HepG2 (cell line): ENCODE measurements at regions not wholly inside any gene's neighbourhood (a gene's known extent, or its start where the extent isn't known, plus 50 kb on each side); places are given as distances from the start of the nearest gene placed in this dataset.
A peak's percentile ranks its signal among the peaks of the same experiment; 100 is the strongest.

Source experiments
- ATAC-seq: fragments of 200-7000 bp; cut with Tn5 transposase; 3 replicates; pipeline ENCODE4 v1.9.1; 2020; ENCODE audit warnings: mild to moderate bottlenecking, moderate library complexity
- BruUV-seq: library from RNA; stranded (reverse); fragments of 400-500 nt; replicated peaks from 2 replicates; lab custom pipeline; 2021; lab: Mats Ljungman, UMichigan
- CTCF ChIA-PET: fragments of 300-600 bp; formaldehyde crosslinking; extraction: SDS; loops from one replicate; lab custom pipeline; 2021; ENCODE audit warnings: low total read pairs, inconsistent platforms, low intra/inter-chr PET ratio; lab: Yijun Ruan, JAX
- POLR2A ChIA-PET: fragments of 350-600 bp; sonication (Branson Sonifier 250); formaldehyde crosslinking; loops from one replicate; lab custom pipeline; 2020; ENCODE audit warnings: antibody characterized with exemption, inconsistent platforms; lab: Yijun Ruan, JAX
- DNase-seq: peaks from one replicate; pipeline ENCODE4 v3.0.0-alpha.2; 2015; ENCODE audit warnings: low spot score
- FAIRE-seq: peaks from 3 replicates; lab custom pipeline; 2011; peaks lifted over from hg19 to GRCh38; lab: Jason Lieb, UNC
- H2AFZ ChIP-seq: one replicate; pipeline ENCODE4 v1.6.1; 2011; ENCODE audit warnings: low read length, inconsistent platforms
- H3K27ac ChIP-seq: fragments of 300-600 bp; 3 replicates; pipeline ENCODE4 v1.8.0; 2011; ENCODE audit warnings: mixed run types, mild to moderate bottlenecking, mixed read lengths, low read length, inconsistent platforms; ENCODE audit not compliant: insufficient read depth; ENCODE audit errors: extremely low read length
- H3K27me3 ChIP-seq, 2 experiments: fragments of 200-600 bp in 1 of 2; 2 replicates in 1 of 2; 3 replicates in 1 of 2; pipeline versions ENCODE4 v1.6.0 to v1.8.0; 2011; ENCODE audit warnings: low read length in 2 of 2, mild to moderate bottlenecking in 2 of 2, moderate library complexity in 2 of 2, inconsistent platforms in 1 of 2; ENCODE audit not compliant: insufficient read depth in 2 of 2, control insufficient read depth in 1 of 2
- H3K36me3 ChIP-seq, 2 experiments: fragments of 200-600 bp in 1 of 2; replicated peaks in 1 of 2; 2 replicates in 1 of 2; 3 replicates in 1 of 2; pipeline versions ENCODE4 v1.5.1 to v1.8.0; 2011; ENCODE audit warnings: low read length in 2 of 2, inconsistent platforms in 1 of 2; ENCODE audit not compliant: insufficient read depth in 2 of 2, control insufficient read depth in 1 of 2
- H3K4me1 ChIP-seq: 2 replicates; pipeline ENCODE4 v1.5.1; 2012; ENCODE audit warnings: low read length, inconsistent platforms; ENCODE audit not compliant: insufficient read depth
- H3K4me2 ChIP-seq: 2 replicates; pipeline ENCODE4 v1.6.0; 2011; ENCODE audit warnings: low read depth, low read length, inconsistent platforms
- H3K4me3 ChIP-seq, 3 experiments: fragments of 200-600 bp in 1 of 3; sonication (generic), shearing (Covaris generic) in 1 of 3; replicated peaks in 1 of 3; 2 replicates each; pipeline ENCODE4 v1.5.1; 2011 to 2016; ENCODE audit warnings: low read length in 3 of 3, inconsistent platforms in 2 of 3, low read depth in 2 of 3, mild to moderate bottlenecking in 2 of 3, control low read depth in 1 of 3, mixed read lengths in 1 of 3; ENCODE audit not compliant: insufficient read depth in 1 of 3
- H3K79me2 ChIP-seq: one replicate; pipeline ENCODE4 v1.6.1; 2011; ENCODE audit warnings: low read length, inconsistent platforms; ENCODE audit not compliant: insufficient read depth
- H3K9ac ChIP-seq: 2 replicates; pipeline ENCODE4 v1.6.0; 2011; ENCODE audit warnings: mild to moderate bottlenecking, low read depth, low read length, inconsistent platforms; ENCODE audit not compliant: insufficient read depth
- H3K9me3 ChIP-seq: 2 replicates; pipeline ENCODE4 v1.5.1; 2012; ENCODE audit warnings: mild to moderate bottlenecking, low read length
- H4K20me1 ChIP-seq: 2 replicates; pipeline ENCODE4 v1.6.0; 2011; ENCODE audit warnings: inconsistent platforms, mild to moderate bottlenecking, low read length, moderate library complexity; ENCODE audit not compliant: insufficient read depth
- EED ChIP-seq: sonication (generic); formaldehyde crosslinking; IDR thresholded peaks from 2 replicates; pipeline ENCODE4 v1.5.0; 2020; ENCODE audit warnings: mild to moderate bottlenecking, missing genetic modification reagents
- HES4 ChIP-seq: sonication (generic); formaldehyde crosslinking; IDR thresholded peaks from 2 replicates; pipeline ENCODE4 v1.9.0; 2021; ENCODE audit warnings: mild to moderate bottlenecking, missing genetic modification reagents, borderline replicate concordance
- JUND ChIP-seq: sonication (generic); formaldehyde crosslinking; IDR thresholded peaks from 2 replicates; pipeline ENCODE4 v1.8.0; 2022; ENCODE audit warnings: mild to moderate bottlenecking, missing genetic modification reagents
- KLF13 ChIP-seq: sonication (generic); formaldehyde crosslinking; IDR thresholded peaks from 2 replicates; pipeline ENCODE4 v1.4.0; 2020; ENCODE audit warnings: mild to moderate bottlenecking, missing genetic modification reagents
- MED13 ChIP-seq: sonication (generic); formaldehyde crosslinking; IDR thresholded peaks from 2 replicates; pipeline ENCODE4 v1.5.0; 2020; ENCODE audit warnings: missing genetic modification reagents
- NFIC ChIP-seq: IDR thresholded peaks from 2 replicates; pipeline ENCODE4 v1.6.1; 2012; ENCODE audit warnings: mild to moderate bottlenecking, low read length, inconsistent platforms
- YEATS4 ChIP-seq: sonication (generic); formaldehyde crosslinking; IDR thresholded peaks from 2 replicates; pipeline ENCODE4 v1.4.0; 2020; ENCODE audit warnings: missing genetic modification reagents, borderline replicate concordance
- ZBTB21 ChIP-seq: sonication (generic); formaldehyde crosslinking; IDR thresholded peaks from 2 replicates; pipeline ENCODE4 v1.4.0; 2020; ENCODE audit warnings: missing genetic modification reagents
- ZNF567 ChIP-seq: sonication (generic); formaldehyde crosslinking; IDR thresholded peaks from 2 replicates; pipeline ENCODE4 v1.8.1; 2023; ENCODE audit warnings: mild to moderate bottlenecking, missing genetic modification reagents, borderline replicate concordance
- ZNF598 ChIP-seq: sonication (generic); formaldehyde crosslinking; IDR thresholded peaks from 2 replicates; pipeline ENCODE4 v1.5.1; 2020; ENCODE audit warnings: mild to moderate bottlenecking, missing genetic modification reagents, borderline replicate concordance
- ZNF792 ChIP-seq: IDR thresholded peaks from 2 replicates; pipeline ENCODE4 v1.6.1; 2016
- ZSCAN22 ChIP-seq: sonication (generic); formaldehyde crosslinking; IDR thresholded peaks from 2 replicates; pipeline ENCODE4 v1.4.0; 2020; ENCODE audit warnings: mild to moderate bottlenecking, missing genetic modification reagents
- WGBS: methylation state at CpG from one replicate; pipeline ENCODE4 v1.1.6; 2017; ENCODE audit warnings: low lambda C conversion rate; 5-methylcytosine and 5-hydroxymethylcytosine counted together
- in situ Hi-C: cut with HindIII; loops from 2 replicates; pipeline ENCODE4 v1.10.0; 2017; ENCODE audit warnings: low pct_unique_long_range_greater_than_20kb; ENCODE audit not compliant: extremely low pct_ligation_motif_present
- intact Hi-C: fragments of 100-400 bp; cut with micrococcal nuclease; formaldehyde crosslinking; loops from one replicate; pipeline ENCODE4 v1.10.0; 2022; ENCODE audit not compliant: unreplicated experiment
- TF ChIP-seq, protein P1 (sequence below): sonication (generic); formaldehyde crosslinking; IDR thresholded peaks from 2 replicates; pipeline ENCODE4 v1.9.0; 2021; ENCODE audit warnings: missing genetic modification reagents, mild to moderate bottlenecking, borderline replicate concordance

GRCh38 chr7:116337018-116337417, 126.7 kb downstream of the TES start (continued):
- no peak for TF ChIP-seq EED (CRISPR knock-in tag)

DNA sequence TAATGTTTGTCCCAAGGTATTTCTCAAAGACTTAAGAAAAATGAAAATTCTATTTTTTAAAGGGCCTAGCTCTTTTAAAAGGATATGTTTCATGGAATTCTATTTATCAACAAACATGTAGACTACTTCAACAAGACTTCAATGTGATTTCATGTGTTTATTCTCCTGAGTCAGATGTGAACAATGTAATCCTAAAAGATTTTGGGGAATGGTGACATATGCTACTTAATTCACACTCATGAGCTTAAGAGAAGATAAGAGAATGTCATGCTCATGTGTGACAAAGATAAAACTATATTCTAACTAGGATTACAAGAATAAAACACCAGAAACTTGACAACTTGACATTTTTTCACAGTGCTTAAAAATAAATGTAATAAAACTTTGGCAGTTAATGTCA, 127.5 kb downstream of the TES start:
- Histone ChIP-seq H2AFZ (no peak overlapping the region), H4K20me1 (no peaks in the 10 kb centered on the region), H3K4me3 (no peak overlapping the region), H3K27ac (no peak overlapping the region), H3K4me2 (no peak overlapping the region), H3K79me2 (no peaks in the 10 kb centered on the region), H3K4me1 (peaks cover 11% of the 10 kb centered on the region; the same call in 1 of the 2 replicates), H3K36me3 (no peaks in the 10 kb centered on the region), H3K9me3 (no peaks in the 10 kb centered on the region), H3K9ac (no peak overlapping the region), H3K27me3 (no peaks in the 10 kb centered on the region)
- ATAC-seq (no peak), DNase-seq (no peak), FAIRE-seq (no peak)
- intact Hi-C loops (no loop called here), in situ Hi-C loops (no loop called here)
- ChIA-PET POLR2A (no interaction called here), CTCF (no interaction called here)
- TF ChIP-seq ZNF567 (CRISPR knock-in tag) (no peak), ZSCAN22 (no peak), KLF13 (CRISPR knock-in tag) (no peak)
- BruUV-seq, result no TSS peak

DNA sequence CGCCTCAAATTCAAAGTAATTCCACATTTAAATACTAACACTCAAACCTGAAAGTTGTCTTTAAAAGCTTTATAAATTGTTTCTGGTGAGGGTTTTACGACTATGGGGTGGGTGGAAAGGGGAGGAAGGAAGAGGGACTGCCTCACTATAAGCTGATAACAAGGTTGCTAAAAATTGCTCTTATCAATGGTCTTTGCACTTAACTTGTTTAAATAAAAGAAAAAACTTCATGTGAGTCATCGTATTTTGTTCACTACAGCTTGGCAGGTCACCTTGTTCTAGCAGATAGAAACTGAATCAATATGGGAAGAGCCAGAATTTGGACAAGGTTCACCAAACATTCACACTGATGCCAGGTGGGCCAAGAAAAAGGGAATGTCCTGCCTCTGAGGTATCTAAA, 129.2 kb downstream of the TES start:
- FAIRE-seq, result no peak
- no peak overlapping the region for H3K4me2 ChIP-seq
- ATAC-seq, result peak; percentile 77
- TF ChIP-seq MED13 (CRISPR knock-in tag) (no peak), JUND (peak; percentile 34; the same call in 1 of the 2 replicates), NFIC (peak; percentile 29; the same call in 1 of the 2 replicates), HES4 (CRISPR knock-in tag) (no peak), ZNF598 (CRISPR knock-in tag) (no peak), YEATS4 (CRISPR knock-in tag) (no peak), ZNF792 (CRISPR knock-in tag) (peak; percentile 82), ZBTB21 (CRISPR knock-in tag) (no peak)
- TF ChIP-seq, protein P1, sequence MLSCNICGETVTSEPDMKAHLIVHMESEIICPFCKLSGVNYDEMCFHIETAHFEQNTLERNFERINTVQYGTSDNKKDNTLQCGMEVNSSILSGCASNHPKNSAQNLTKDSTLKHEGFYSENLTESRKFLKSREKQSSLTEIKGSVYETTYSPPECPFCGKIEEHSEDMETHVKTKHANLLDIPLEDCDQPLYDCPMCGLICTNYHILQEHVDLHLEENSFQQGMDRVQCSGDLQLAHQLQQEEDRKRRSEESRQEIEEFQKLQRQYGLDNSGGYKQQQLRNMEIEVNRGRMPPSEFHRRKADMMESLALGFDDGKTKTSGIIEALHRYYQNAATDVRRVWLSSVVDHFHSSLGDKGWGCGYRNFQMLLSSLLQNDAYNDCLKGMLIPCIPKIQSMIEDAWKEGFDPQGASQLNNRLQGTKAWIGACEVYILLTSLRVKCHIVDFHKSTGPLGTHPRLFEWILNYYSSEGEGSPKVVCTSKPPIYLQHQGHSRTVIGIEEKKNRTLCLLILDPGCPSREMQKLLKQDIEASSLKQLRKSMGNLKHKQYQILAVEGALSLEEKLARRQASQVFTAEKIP (CRISPR knock-in tag), result no peak

More for the DNA sequence above, 129.2 kb downstream of the TES start:
- BruUV-seq, result no TSS peak
- intact Hi-C loops (loop anchor here (1.0 kb wide), 1 partner anchor 81 kb away; no protein-coding TSS in a partner anchor), in situ Hi-C loops (no loop called here)
- Histone ChIP-seq H3K9ac (no peak overlapping the region), H3K36me3 (no peaks in the 10 kb centered on the region), H4K20me1 (no peaks in the 10 kb centered on the region), H3K79me2 (no peaks in the 10 kb centered on the region), H3K27me3 (no peaks in the 10 kb centered on the region), H3K9me3 (no peaks in the 10 kb centered on the region), H3K4me1 (peaks cover 11% of the 10 kb centered on the region; the same call in 1 of the 2 replicates), H2AFZ (no peak overlapping the region), H3K4me3 (no peak overlapping the region), H3K27ac (no peak overlapping the region)
- DNase-seq, result peak; percentile 33
- ChIA-PET CTCF (no interaction called here), POLR2A (no interaction called here)
- WGBS, result 0% methylated on average over 3 of the region's 3 CpGs
